GM23248 (cell line): ENCODE measurements at regions not wholly inside any gene's neighbourhood (a gene's known extent, or its start where the extent isn't known, plus 50 kb on each side); places are given as distances from the start of the nearest gene placed in this dataset.

Source experiments
- EZH2 ChIP-seq: fragments of 200-600 bp; sonication (generic); IDR thresholded peaks from 2 replicates; pipeline ENCODE4 v1.6.1; 2018; ENCODE audit warnings: antibody characterized with exemption, mild to moderate bottlenecking; ENCODE audit not compliant: insufficient read depth, poor library complexity, severe bottlenecking
- EZH2phosphoT487 ChIP-seq: fragments of 200-600 bp; sonication (generic); IDR thresholded peaks from 2 replicates; pipeline ENCODE4 v1.6.1; 2018; ENCODE audit warnings: antibody characterized with exemption, moderate library complexity, mild to moderate bottlenecking, low read depth; ENCODE audit not compliant: insufficient read depth

GRCh38 chr10:117747636-117748035 lies 205.1 kb downstream of the EMX2 start:
- TF ChIP-seq EZH2phosphoT487 (no peak), EZH2 (no peak)
